PC-9 (cell line): ENCODE measurements at regions not wholly inside any gene's neighbourhood (a gene's known extent, or its start where the extent isn't known, plus 50 kb on each side); places are given as distances from the start of the nearest gene placed in this dataset.

ENCODE experiments used
- EZH2 ChIP-seq: fragments of 200-600 bp; sonication (generic); IDR thresholded peaks from 2 replicates; pipeline ENCODE4 v1.8.0; 2017; ENCODE audit warnings: antibody characterized with exemption, low read depth
- TF ChIP-seq, protein P1 (sequence below): fragments of 200-600 bp; sonication (generic); conservative IDR thresholded peaks from 2 replicates; pipeline ENCODE4 v1.6.1; 2017; ENCODE audit warnings: mixed run types, antibody characterized with exemption, mild to moderate bottlenecking, moderate library complexity

DNA sequence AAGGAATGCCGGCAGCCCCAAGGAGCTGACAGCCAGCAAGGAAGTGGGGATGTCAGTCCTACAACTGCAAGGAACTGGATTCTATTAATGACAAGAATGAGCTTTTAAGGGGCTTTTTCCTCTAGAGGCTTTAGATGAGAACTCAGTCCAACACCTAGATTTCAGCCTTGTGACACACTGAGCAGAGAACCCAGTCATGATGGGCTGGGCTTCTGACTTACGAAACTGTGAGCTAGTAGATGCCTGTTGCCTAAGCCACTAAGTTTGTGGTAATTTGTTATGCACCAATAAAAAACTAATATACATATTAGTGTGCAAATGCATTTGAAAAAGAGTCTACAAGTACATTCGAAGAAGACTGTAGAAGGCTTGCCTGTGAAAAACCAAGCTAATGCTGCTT lies 263.3 kb downstream of the SOX4 start:
- TF ChIP-seq, protein P1, sequence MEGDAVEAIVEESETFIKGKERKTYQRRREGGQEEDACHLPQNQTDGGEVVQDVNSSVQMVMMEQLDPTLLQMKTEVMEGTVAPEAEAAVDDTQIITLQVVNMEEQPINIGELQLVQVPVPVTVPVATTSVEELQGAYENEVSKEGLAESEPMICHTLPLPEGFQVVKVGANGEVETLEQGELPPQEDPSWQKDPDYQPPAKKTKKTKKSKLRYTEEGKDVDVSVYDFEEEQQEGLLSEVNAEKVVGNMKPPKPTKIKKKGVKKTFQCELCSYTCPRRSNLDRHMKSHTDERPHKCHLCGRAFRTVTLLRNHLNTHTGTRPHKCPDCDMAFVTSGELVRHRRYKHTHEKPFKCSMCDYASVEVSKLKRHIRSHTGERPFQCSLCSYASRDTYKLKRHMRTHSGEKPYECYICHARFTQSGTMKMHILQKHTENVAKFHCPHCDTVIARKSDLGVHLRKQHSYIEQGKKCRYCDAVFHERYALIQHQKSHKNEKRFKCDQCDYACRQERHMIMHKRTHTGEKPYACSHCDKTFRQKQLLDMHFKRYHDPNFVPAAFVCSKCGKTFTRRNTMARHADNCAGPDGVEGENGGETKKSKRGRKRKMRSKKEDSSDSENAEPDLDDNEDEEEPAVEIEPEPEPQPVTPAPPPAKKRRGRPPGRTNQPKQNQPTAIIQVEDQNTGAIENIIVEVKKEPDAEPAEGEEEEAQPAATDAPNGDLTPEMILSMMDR = no peak
- TF ChIP-seq EZH2 = no peak
